ENCODE measurements at regions not wholly inside any gene's neighbourhood (a gene's known extent, or its start where the extent isn't known, plus 50 kb on each side); places are given as distances from the start of the nearest gene placed in this dataset.

DNA sequence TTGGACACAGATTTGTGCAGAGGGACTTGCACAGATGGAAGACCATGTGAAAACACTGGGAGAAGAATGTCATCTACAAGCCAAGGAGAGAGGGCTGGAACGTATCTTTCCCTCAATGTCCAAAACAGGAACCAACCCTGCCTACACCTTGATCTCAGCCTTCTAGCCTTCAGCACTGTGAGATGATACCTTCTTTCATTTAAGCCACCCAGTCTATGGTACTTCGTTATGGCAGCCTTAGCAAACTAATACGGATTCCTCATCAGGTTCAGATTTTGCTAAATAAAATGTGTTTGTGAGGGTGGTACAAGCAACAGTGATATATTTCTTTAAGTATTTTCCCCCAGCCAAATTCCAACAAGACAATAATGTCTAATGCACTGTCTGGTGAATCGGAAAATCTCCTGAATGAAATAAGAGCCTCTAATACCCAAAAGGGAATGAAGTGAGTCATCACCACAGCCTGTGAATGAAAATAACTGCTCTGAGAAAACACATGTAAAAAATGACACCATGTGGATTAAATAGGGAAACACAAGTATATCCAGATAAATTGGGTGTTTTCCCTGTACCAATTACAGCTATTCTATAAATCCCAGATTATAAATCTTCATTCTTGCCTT, 182.8 kb upstream of the TARS1 start:
- dilution Hi-C loops (cut with MboI; ENCODE audit: extremely low pct_ligation_motif_present, low sequenced_read_pairs) = no loop called here
- FAIRE-seq (peak; percentile 29), DNase-seq (ENCODE audit: low read depth, low spot score) (no peak)
- H3K4me1 ChIP-seq (ENCODE audit: control insufficient read depth, extremely low read depth, insufficient read depth, low read length) = peaks cover 7% of the 10 kb centered on the region
- no peak overlapping the region for H3K4me3 ChIP-seq (ENCODE audit: control insufficient read depth in 2 of 3, extremely low read depth in 1 of 3, insufficient read depth in 2 of 3, low read depth in 1 of 3, low read length in 3 of 3)
- H4K20me1 ChIP-seq (ENCODE audit: control insufficient read depth, extremely low read depth, insufficient read depth, low read length) = no peaks in the 10 kb centered on the region
- no peaks in the 10 kb centered on the region for H3K79me2 ChIP-seq (ENCODE audit: control insufficient read depth, insufficient read depth, low read length)
- H2AFZ ChIP-seq (ENCODE audit: control insufficient read depth, low read length) = no peak overlapping the region
- H3K9ac ChIP-seq (ENCODE audit: control insufficient read depth, extremely low read depth, insufficient read depth, low read length) = no peak overlapping the region
- no peaks in the 10 kb centered on the region for H3K27me3 ChIP-seq (ENCODE audit: control insufficient read depth, extremely low read depth, insufficient read depth, low read length)
- H3K9me3 ChIP-seq (ENCODE audit: control insufficient read depth, low read depth, low read length) = no peaks in the 10 kb centered on the region
- TF ChIP-seq EZH2 (IDR thresholded peaks at IDR 0.05; ENCODE audit: low read length) = no peak
- TF ChIP-seq, protein P1, sequence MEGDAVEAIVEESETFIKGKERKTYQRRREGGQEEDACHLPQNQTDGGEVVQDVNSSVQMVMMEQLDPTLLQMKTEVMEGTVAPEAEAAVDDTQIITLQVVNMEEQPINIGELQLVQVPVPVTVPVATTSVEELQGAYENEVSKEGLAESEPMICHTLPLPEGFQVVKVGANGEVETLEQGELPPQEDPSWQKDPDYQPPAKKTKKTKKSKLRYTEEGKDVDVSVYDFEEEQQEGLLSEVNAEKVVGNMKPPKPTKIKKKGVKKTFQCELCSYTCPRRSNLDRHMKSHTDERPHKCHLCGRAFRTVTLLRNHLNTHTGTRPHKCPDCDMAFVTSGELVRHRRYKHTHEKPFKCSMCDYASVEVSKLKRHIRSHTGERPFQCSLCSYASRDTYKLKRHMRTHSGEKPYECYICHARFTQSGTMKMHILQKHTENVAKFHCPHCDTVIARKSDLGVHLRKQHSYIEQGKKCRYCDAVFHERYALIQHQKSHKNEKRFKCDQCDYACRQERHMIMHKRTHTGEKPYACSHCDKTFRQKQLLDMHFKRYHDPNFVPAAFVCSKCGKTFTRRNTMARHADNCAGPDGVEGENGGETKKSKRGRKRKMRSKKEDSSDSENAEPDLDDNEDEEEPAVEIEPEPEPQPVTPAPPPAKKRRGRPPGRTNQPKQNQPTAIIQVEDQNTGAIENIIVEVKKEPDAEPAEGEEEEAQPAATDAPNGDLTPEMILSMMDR (optimal IDR thresholded peaks at IDR 0.05 in 1 of 3, IDR thresholded peaks at IDR 0.05 in 1 of 3, conservative IDR thresholded peaks at IDR 0.05 in 1 of 3; ENCODE audit: extremely low read depth in 1 of 3, insufficient read depth in 2 of 3, low read length in 3 of 3) = no peak
- no peak overlapping the region for H3K27ac ChIP-seq (ENCODE audit: control insufficient read depth, insufficient read depth, low read length)
- H3K36me3 ChIP-seq (ENCODE audit: control insufficient read depth in 2 of 2, extremely low read depth in 1 of 2, insufficient read depth in 2 of 2, low read length in 2 of 2) = no peaks in the 10 kb centered on the region
- no peak overlapping the region for H3K4me2 ChIP-seq (ENCODE audit: control insufficient read depth, extremely low read depth, insufficient read depth, low read depth, low read length)
- no peaks in the 10 kb centered on the region for H3K9me1 ChIP-seq (ENCODE audit: control insufficient read depth, extremely low read depth, insufficient read depth, low read length)

DNA sequence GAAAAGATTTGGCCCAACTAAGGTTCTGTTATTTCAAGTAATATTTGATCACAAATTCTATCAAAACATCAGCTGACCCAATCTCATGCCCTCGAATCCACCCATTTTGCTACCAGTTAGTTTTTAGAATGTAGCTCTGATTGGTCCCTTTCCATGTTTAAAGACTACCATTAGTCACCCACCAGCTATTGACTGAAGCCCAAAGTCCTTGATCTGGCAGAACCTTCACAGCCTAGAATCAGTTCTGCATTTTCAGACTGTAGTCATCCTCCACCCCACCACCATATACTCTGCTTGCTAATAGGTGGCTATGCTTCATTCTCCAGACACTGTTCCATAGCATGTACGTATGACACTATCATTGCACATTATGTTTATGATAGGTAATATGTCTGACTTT, 182.2 kb upstream of the TARS1 start:
- TF ChIP-seq, protein P1 (optimal IDR thresholded peaks at IDR 0.05 in 1 of 3, IDR thresholded peaks at IDR 0.05 in 1 of 3, conservative IDR thresholded peaks at IDR 0.05 in 1 of 3; ENCODE audit: extremely low read depth in 1 of 3, insufficient read depth in 2 of 3, low read length in 3 of 3) = no peak
- TF ChIP-seq EZH2 (IDR thresholded peaks at IDR 0.05; ENCODE audit: low read length) = no peak
- FAIRE-seq (no peak), DNase-seq (ENCODE audit: low read depth, low spot score) (no peak)
- dilution Hi-C loops (cut with MboI; ENCODE audit: extremely low pct_ligation_motif_present, low sequenced_read_pairs) = no loop called here
- Histone ChIP-seq H3K27me3 (ENCODE audit: control insufficient read depth, extremely low read depth, insufficient read depth, low read length) (no peaks in the 10 kb centered on the region), H3K9me1 (ENCODE audit: control insufficient read depth, extremely low read depth, insufficient read depth, low read length) (no peaks in the 10 kb centered on the region), H4K20me1 (ENCODE audit: control insufficient read depth, extremely low read depth, insufficient read depth, low read length) (no peaks in the 10 kb centered on the region), H3K9me3 (ENCODE audit: control insufficient read depth, low read depth, low read length) (no peaks in the 10 kb centered on the region), H3K36me3 (ENCODE audit: control insufficient read depth in 2 of 2, extremely low read depth in 1 of 2, insufficient read depth in 2 of 2, low read length in 2 of 2) (no peaks in the 10 kb centered on the region), H3K4me2 (ENCODE audit: control insufficient read depth, extremely low read depth, insufficient read depth, low read depth, low read length) (no peak overlapping the region), H2AFZ (ENCODE audit: control insufficient read depth, low read length) (no peak overlapping the region), H3K4me3 (ENCODE audit: control insufficient read depth in 2 of 3, extremely low read depth in 1 of 3, insufficient read depth in 2 of 3, low read depth in 1 of 3, low read length in 3 of 3) (no peak overlapping the region), H3K9ac (ENCODE audit: control insufficient read depth, extremely low read depth, insufficient read depth, low read length) (no peak overlapping the region), H3K4me1 (ENCODE audit: control insufficient read depth, extremely low read depth, insufficient read depth, low read length) (peaks cover 7% of the 10 kb centered on the region), H3K27ac (ENCODE audit: control insufficient read depth, insufficient read depth, low read length) (no peak overlapping the region), H3K79me2 (ENCODE audit: control insufficient read depth, insufficient read depth, low read length) (no peaks in the 10 kb centered on the region)
